Ishikawa (cell line): ENCODE measurements at regions not wholly inside any gene's neighbourhood (a gene's known extent, or its start where the extent isn't known, plus 50 kb on each side); places are given as distances from the start of the nearest gene placed in this dataset.

Experiments
- CEBPB ChIP-seq: IDR thresholded peaks from 2 replicates; pipeline ENCODE4 v1.6.1; 2012
- CREB1 ChIP-seq: IDR thresholded peaks from 2 replicates; pipeline ENCODE4 v1.6.1; 2012; ENCODE audit warnings: low read depth
- EGR1 ChIP-seq: IDR thresholded peaks from 2 replicates; pipeline ENCODE4 v1.6.1; 2012
- EP300 ChIP-seq: IDR thresholded peaks from 2 replicates; pipeline ENCODE4 v1.6.1; 2012; ENCODE audit warnings: borderline replicate concordance
- FOXM1 ChIP-seq: IDR thresholded peaks from 2 replicates; pipeline ENCODE4 v1.6.1; 2012; ENCODE audit warnings: low read depth, borderline replicate concordance
- NFIC ChIP-seq: IDR thresholded peaks from 2 replicates; pipeline ENCODE4 v1.6.1; 2012
- RAD21 ChIP-seq: IDR thresholded peaks from 2 replicates; pipeline ENCODE4 v1.6.1; 2012; ENCODE audit warnings: low read depth
- REST ChIP-seq: IDR thresholded peaks from 2 replicates; pipeline ENCODE4 v1.6.1; 2012; ENCODE audit warnings: low read depth, mild to moderate bottlenecking
- TAF1 ChIP-seq: IDR thresholded peaks from 2 replicates; pipeline ENCODE4 v1.6.1; 2012; ENCODE audit warnings: low read depth, mild to moderate bottlenecking
- TCF12 ChIP-seq: IDR thresholded peaks from 2 replicates; pipeline ENCODE4 v1.6.1; 2012; ENCODE audit warnings: low read depth
- TEAD4 ChIP-seq: IDR thresholded peaks from 2 replicates; pipeline ENCODE4 v1.6.1; 2012
- USF1 ChIP-seq: IDR thresholded peaks from 2 replicates; pipeline ENCODE4 v1.6.1; 2012
- YY1 ChIP-seq: IDR thresholded peaks from 2 replicates; pipeline ENCODE4 v1.6.1; 2012; ENCODE audit warnings: low read depth
- ZBTB7A ChIP-seq: IDR thresholded peaks from 2 replicates; pipeline ENCODE4 v1.6.1; 2012; ENCODE audit warnings: low read depth
- TF ChIP-seq, protein P1 (sequence below): IDR thresholded peaks from 2 replicates; pipeline ENCODE4 v1.6.1; 2012

DNA sequence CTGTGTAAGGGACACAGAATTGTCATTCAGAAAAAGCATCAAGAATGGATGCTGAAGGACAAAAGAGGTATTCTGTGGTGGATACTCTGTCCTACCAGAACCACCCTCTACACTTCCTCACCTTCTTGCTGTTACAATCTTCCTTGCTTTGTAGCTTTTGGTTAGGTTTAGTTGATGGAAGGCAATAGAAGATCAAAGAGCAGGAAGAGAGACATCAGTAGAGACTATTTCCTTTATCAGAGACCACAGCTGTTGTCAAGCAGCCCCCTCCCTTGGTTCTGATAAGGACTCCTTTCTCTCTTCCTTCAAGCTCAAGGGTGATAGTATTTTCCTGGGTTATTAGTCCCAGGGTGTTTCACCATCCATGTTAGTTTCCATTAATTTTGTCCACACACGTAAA is 84.7 kb upstream of the ALCAM start:
- TF ChIP-seq EGR1: no peak
- no peak for TF ChIP-seq USF1
- no peak for TF ChIP-seq TAF1
- TF ChIP-seq, protein P1, sequence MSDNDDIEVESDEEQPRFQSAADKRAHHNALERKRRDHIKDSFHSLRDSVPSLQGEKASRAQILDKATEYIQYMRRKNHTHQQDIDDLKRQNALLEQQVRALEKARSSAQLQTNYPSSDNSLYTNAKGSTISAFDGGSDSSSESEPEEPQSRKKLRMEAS: no peak
- TF ChIP-seq RAD21: no peak
- no peak for TF ChIP-seq NFIC
- TF ChIP-seq CREB1: no peak
- no peak for TF ChIP-seq EP300
- TF ChIP-seq TCF12: no peak
- TF ChIP-seq REST: no peak

GRCh38 chr3:105284876-105285275 is 81.8 kb upstream of the ALCAM start:
- TF ChIP-seq EGR1: no peak
- no peak for TF ChIP-seq RAD21
- no peak for TF ChIP-seq ZBTB7A
- TF ChIP-seq NFIC: no peak
- TF ChIP-seq USF1: no peak
- TF ChIP-seq REST: no peak
- TF ChIP-seq TEAD4: no peak
- TF ChIP-seq CREB1: no peak
- no peak for TF ChIP-seq TAF1
- no peak for TF ChIP-seq FOXM1
- TF ChIP-seq, protein P1: no peak
- no peak for TF ChIP-seq YY1
- TF ChIP-seq EP300: no peak
- TF ChIP-seq CEBPB: no peak

- TF ChIP-seq CREB1: no peak
- no peak for TF ChIP-seq RAD21
- no peak for TF ChIP-seq USF1
- TF ChIP-seq, protein P1: no peak
- TF ChIP-seq FOXM1: no peak
- TF ChIP-seq EGR1: no peak
- TF ChIP-seq YY1: no peak
- no peak for TF ChIP-seq EP300
Observed at GRCh38 chr3:105285653-105286241, 81.0 kb upstream of the ALCAM start.

- no peak for TF ChIP-seq NFIC
- no peak for TF ChIP-seq RAD21
- no peak for TF ChIP-seq EGR1
- TF ChIP-seq REST: no peak
- no peak for TF ChIP-seq CREB1
- no peak for TF ChIP-seq EP300
- TF ChIP-seq TEAD4: no peak
- no peak for TF ChIP-seq TCF12
- TF ChIP-seq, protein P1: no peak
- TF ChIP-seq YY1: no peak
- TF ChIP-seq ZBTB7A: no peak
- TF ChIP-seq TAF1: no peak
- no peak for TF ChIP-seq USF1
- no peak for TF ChIP-seq FOXM1
- TF ChIP-seq CEBPB: no peak
Observed at GRCh38 chr3:105293441-105293840, 73.3 kb upstream of the ALCAM start.
